Trophoblast cell (in vitro differentiated cells and primary cell): ENCODE measurements at regions not wholly inside any gene's neighbourhood (a gene's known extent, or its start where the extent isn't known, plus 50 kb on each side); places are given as distances from the start of the nearest gene placed in this dataset.
A peak's percentile ranks its signal among the peaks of the same experiment; 100 is the strongest.

Experiments used
- DNase-seq, 2 donors: peaks; one replicate each; pipeline ENCODE4 v3.0.0-alpha.2; 2016
- H2AFZ ChIP-seq: 2 replicates; pipeline ENCODE4 v1.6.1; 2013; ENCODE audit warnings: low read length, moderate library complexity, mild to moderate bottlenecking; ENCODE audit not compliant: insufficient read depth, poor library complexity
- H2AK5ac ChIP-seq: 2 replicates; pipeline ENCODE4 v1.6.1; 2013; ENCODE audit warnings: mild to moderate bottlenecking, low read length
- H2BK120ac ChIP-seq: 2 replicates; pipeline ENCODE4 v1.6.1; 2013; ENCODE audit warnings: low read length, mild to moderate bottlenecking, moderate library complexity; ENCODE audit not compliant: insufficient read depth, poor library complexity
- H2BK12ac ChIP-seq: 2 replicates; pipeline ENCODE4 v1.6.1; 2013; ENCODE audit warnings: mild to moderate bottlenecking, low read length, moderate library complexity
- H2BK5ac ChIP-seq: 2 replicates; pipeline ENCODE4 v1.6.1; 2013; ENCODE audit warnings: low read length, low read depth, moderate library complexity, mild to moderate bottlenecking; ENCODE audit not compliant: poor library complexity
- H3K14ac ChIP-seq: 2 replicates; pipeline ENCODE4 v1.6.1; 2013; ENCODE audit warnings: mild to moderate bottlenecking, low read length
- H3K18ac ChIP-seq: 2 replicates; pipeline ENCODE4 v1.6.1; 2013; ENCODE audit warnings: mild to moderate bottlenecking, low read length
- H3K23ac ChIP-seq: 2 replicates; pipeline ENCODE4 v1.6.1; 2013; ENCODE audit warnings: low read length
- H3K27ac ChIP-seq: 2 replicates; pipeline ENCODE4 v1.5.1; 2013; ENCODE audit warnings: low read depth, mild to moderate bottlenecking, inconsistent platforms, low read length, moderate library complexity
- H3K27me3 ChIP-seq: 2 replicates; pipeline ENCODE4 v1.6.1; 2013; ENCODE audit warnings: inconsistent platforms, mild to moderate bottlenecking, low read length, moderate library complexity; ENCODE audit not compliant: insufficient read depth
- H3K36me3 ChIP-seq, 2 experiments: 1 replicate in 1 of 2; 2 replicates in 1 of 2; pipeline ENCODE4 v1.6.1; 2013; ENCODE audit warnings: low read length in 2 of 2, mild to moderate bottlenecking in 2 of 2, moderate library complexity in 1 of 2; ENCODE audit not compliant: insufficient read depth in 2 of 2, control insufficient read depth in 1 of 2
- H3K4ac ChIP-seq: 2 replicates; pipeline ENCODE4 v1.6.1; 2013; ENCODE audit warnings: low read depth, mild to moderate bottlenecking, low read length, moderate library complexity
- H3K4me1 ChIP-seq, 2 experiments: 1 replicate in 1 of 2; 2 replicates in 1 of 2; pipeline ENCODE4 v1.6.1; 2013; ENCODE audit warnings: low read length in 2 of 2, mild to moderate bottlenecking in 2 of 2, moderate library complexity in 1 of 2; ENCODE audit not compliant: insufficient read depth in 2 of 2, control insufficient read depth in 1 of 2
- H3K4me2 ChIP-seq: 2 replicates; pipeline ENCODE4 v1.6.1; 2013; ENCODE audit warnings: inconsistent platforms, mild to moderate bottlenecking, low read length, moderate library complexity
- H3K4me3 ChIP-seq: 2 replicates; pipeline ENCODE4 v1.5.1; 2013; ENCODE audit warnings: mild to moderate bottlenecking, low read depth, low read length, inconsistent platforms
- H3K79me1 ChIP-seq: one replicate; pipeline ENCODE4 v1.6.1; 2013; ENCODE audit warnings: low read length
- H3K79me2 ChIP-seq: 2 replicates; pipeline ENCODE4 v1.6.1; 2013; ENCODE audit warnings: low read length, mild to moderate bottlenecking; ENCODE audit not compliant: control insufficient read depth, insufficient read depth, poor library complexity
- H3K9ac ChIP-seq: 2 replicates; pipeline ENCODE4 v1.6.1; 2013; ENCODE audit warnings: mild to moderate bottlenecking, low read length
- H3K9me3 ChIP-seq: 2 replicates; pipeline ENCODE4 v1.6.1; 2013; ENCODE audit warnings: low read depth, mild to moderate bottlenecking, control low read depth, inconsistent platforms, low read length; ENCODE audit not compliant: insufficient read depth
- H4K12ac ChIP-seq: 2 replicates; pipeline ENCODE4 v1.6.1; 2013; ENCODE audit warnings: low read depth, mild to moderate bottlenecking, low read length, moderate library complexity
- H4K8ac ChIP-seq: 2 replicates; pipeline ENCODE4 v1.6.1; 2013; ENCODE audit warnings: low read depth, mild to moderate bottlenecking, low read length, moderate library complexity
- H4K91ac ChIP-seq: one replicate; pipeline ENCODE4 v1.6.1; 2013; ENCODE audit warnings: low read depth, mild to moderate bottlenecking, low read length, moderate library complexity
- WGBS: extraction: QIAGEN DNeasy Blood & Tissue Kit; methylation state at CpG from one replicate; pipeline ENCODE4 v1.1.7; 2013; ENCODE audit warnings: missing lambda C conversion rate; ENCODE audit not compliant: insufficient read length, insufficient coverage; ENCODE audit errors: extremely low coverage; 5-methylcytosine and 5-hydroxymethylcytosine counted together

- no peak for DNase-seq
- Histone ChIP-seq H3K9ac (no peak overlapping the region), H3K4me1 (no peaks in the 10 kb centered on the region), H3K14ac (no peak overlapping the region), H3K27me3 (no peaks in the 10 kb centered on the region), H3K79me1 (peaks cover 3% of the 10 kb centered on the region), H2BK120ac (no peak overlapping the region), H3K18ac (no peak overlapping the region), H3K4me2 (no peak overlapping the region), H2AFZ (no peak overlapping the region), H3K27ac (no peak overlapping the region), H3K4ac (no peak overlapping the region), H2BK12ac (no peak overlapping the region), H4K12ac (no peak overlapping the region), H4K8ac (no peak overlapping the region), H3K4me3 (no peak overlapping the region), H3K79me2 (no peaks in the 10 kb centered on the region), H2AK5ac (no peak overlapping the region), H4K91ac (no peak overlapping the region), H3K36me3 (no peaks in the 10 kb centered on the region), H3K23ac (no peak overlapping the region), H2BK5ac (no peak overlapping the region), H3K9me3 (no peaks in the 10 kb centered on the region)
- no CpG with 5 or more reads among the region's 3 CpGs for WGBS
These were observed 469.5 kb upstream of the ZMIZ1 start for GRCh38 chr10:78599122-78599853.

GRCh38 chr10:78600121-78600665, 468.6 kb upstream of the ZMIZ1 start:
- no CpG with 5 or more reads among the region's 5 CpGs for WGBS
- Histone ChIP-seq H3K9ac (no peak overlapping the region), H3K79me2 (no peaks in the 10 kb centered on the region), H3K36me3 (no peaks in the 10 kb centered on the region), H2AFZ (no peak overlapping the region), H3K79me1 (peaks cover 3% of the 10 kb centered on the region), H3K14ac (no peak overlapping the region), H2BK5ac (no peak overlapping the region), H4K8ac (no peak overlapping the region), H3K9me3 (no peaks in the 10 kb centered on the region), H2BK12ac (no peak overlapping the region), H3K4me1 (no peaks in the 10 kb centered on the region), H4K12ac (no peak overlapping the region), H3K4me2 (no peak overlapping the region), H3K4me3 (no peak overlapping the region), H2BK120ac (no peak overlapping the region), H2AK5ac (no peak overlapping the region), H3K27ac (no peak overlapping the region), H3K4ac (no peak overlapping the region), H4K91ac (no peak overlapping the region), H3K23ac (no peak overlapping the region), H3K27me3 (no peaks in the 10 kb centered on the region), H3K18ac (no peak overlapping the region)
- no peak for DNase-seq

- Histone ChIP-seq H2AFZ (no peak overlapping the region), H3K36me3 (no peaks in the 10 kb centered on the region), H3K79me1 (peaks cover 3% of the 10 kb centered on the region), H3K23ac (no peak overlapping the region), H3K18ac (no peak overlapping the region), H4K91ac (no peak overlapping the region), H3K4me2 (no peak overlapping the region), H2BK5ac (no peak overlapping the region), H2BK12ac (no peak overlapping the region), H2AK5ac (no peak overlapping the region), H4K12ac (no peak overlapping the region), H3K4me3 (no peak overlapping the region), H3K27ac (no peak overlapping the region), H3K9ac (no peak overlapping the region), H3K4me1 (no peaks in the 10 kb centered on the region), H3K79me2 (no peaks in the 10 kb centered on the region), H3K4ac (no peak overlapping the region), H3K9me3 (no peaks in the 10 kb centered on the region), H4K8ac (no peak overlapping the region), H2BK120ac (no peak overlapping the region), H3K27me3 (no peaks in the 10 kb centered on the region), H3K14ac (no peak overlapping the region)
- no peak for DNase-seq
- no CpG with 5 or more reads among the region's 3 CpGs for WGBS
These were observed 468.0 kb upstream of the ZMIZ1 start for GRCh38 chr10:78600740-78601139.

DNA sequence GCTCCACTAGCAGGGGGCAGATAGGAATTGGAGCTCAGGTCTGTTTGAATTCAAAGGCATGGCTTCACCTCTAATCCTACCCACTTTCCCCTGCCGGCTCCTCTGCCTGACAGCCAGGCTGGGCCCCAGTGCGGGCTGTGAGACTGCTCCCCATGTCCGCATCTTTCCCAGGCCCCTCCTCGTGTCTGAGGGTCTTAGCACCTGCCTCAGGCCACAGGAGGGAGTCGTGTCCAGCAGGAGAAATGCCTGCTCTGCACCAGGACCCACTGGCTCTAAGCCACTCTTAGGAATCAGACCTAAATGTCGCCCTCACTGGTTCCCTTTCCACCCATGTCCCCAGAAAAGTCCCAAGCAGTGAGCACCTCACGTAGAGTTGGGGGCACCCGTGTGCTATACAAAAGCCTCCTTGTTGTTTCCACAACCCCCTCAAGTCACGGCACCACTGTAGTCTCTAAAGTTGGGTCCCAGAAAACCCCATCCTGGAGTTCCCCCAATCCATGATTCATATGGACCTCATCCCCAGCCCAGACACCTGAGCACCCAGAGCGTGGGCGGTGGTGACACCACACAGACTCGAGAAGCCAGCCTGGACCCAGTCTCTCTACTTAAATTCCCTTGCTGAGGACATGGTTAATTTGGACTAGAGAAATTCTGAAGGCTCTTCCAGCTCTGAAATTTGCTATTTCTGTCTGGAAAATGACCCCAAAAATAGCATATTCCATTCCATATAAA, 466.4 kb upstream of the ZMIZ1 start:
- Histone ChIP-seq H3K4me2 (no peak overlapping the region), H3K4ac (no peak overlapping the region), H3K9ac (no peak overlapping the region), H3K4me1 (no peaks in the 10 kb centered on the region), H4K91ac (peak overlapping the region; percentile 14), H3K18ac (no peak overlapping the region), H4K8ac (no peak overlapping the region), H3K9me3 (no peaks in the 10 kb centered on the region), H3K23ac (no peak overlapping the region), H3K14ac (no peak overlapping the region), H3K79me1 (peaks cover 3% of the 10 kb centered on the region), H3K27me3 (no peaks in the 10 kb centered on the region), H2BK5ac (no peak overlapping the region), H3K4me3 (no peak overlapping the region), H3K36me3 (no peaks in the 10 kb centered on the region), H2AK5ac (no peak overlapping the region), H3K27ac (no peak overlapping the region), H3K79me2 (no peaks in the 10 kb centered on the region), H2BK120ac (peak overlapping the region; percentile 46), H4K12ac (no peak overlapping the region), H2AFZ (no peak overlapping the region), H2BK12ac (peak overlapping the region; percentile 64)
- no CpG with 5 or more reads among the region's 12 CpGs for WGBS
- DNase-seq, result no peak
